H9 (cell line): ENCODE measurements at regions not wholly inside any gene's neighbourhood (a gene's known extent, or its start where the extent isn't known, plus 50 kb on each side); places are given as distances from the start of the nearest gene placed in this dataset.

Experiments used
- DNase-seq: peaks from one replicate; pipeline ENCODE4 v3.0.0-alpha.2; 2017
- H2AFZ ChIP-seq: one replicate; pipeline ENCODE4 v1.6.1; 2013; ENCODE audit warnings: mild to moderate bottlenecking, low read length, control low read depth, moderate library complexity
- H2AK5ac ChIP-seq: 2 replicates; pipeline ENCODE4 v1.6.1; 2013; ENCODE audit warnings: low read length, control low read depth, mixed read lengths; ENCODE audit not compliant: insufficient read length
- H2BK120ac ChIP-seq: one replicate; pipeline ENCODE4 v1.6.1; 2013; ENCODE audit warnings: low read depth, mild to moderate bottlenecking, low read length, control low read depth, inconsistent platforms; ENCODE audit not compliant: poor library complexity, severe bottlenecking
- H2BK12ac ChIP-seq: 2 replicates; pipeline ENCODE4 v1.6.1; 2013; ENCODE audit warnings: low read length, control low read depth, mixed read lengths, low read depth; ENCODE audit not compliant: insufficient read length
- H2BK15ac ChIP-seq: 2 replicates; pipeline ENCODE4 v1.6.1; 2013; ENCODE audit warnings: low read depth, low read length, control low read depth
- H2BK20ac ChIP-seq: one replicate; pipeline ENCODE4 v1.6.1; 2013; ENCODE audit warnings: low read depth, mild to moderate bottlenecking, low read length, control low read depth, inconsistent platforms; ENCODE audit not compliant: poor library complexity, severe bottlenecking
- H2BK5ac ChIP-seq: 2 replicates; pipeline ENCODE4 v1.6.1; 2013; ENCODE audit warnings: low read length, control low read depth, mixed read lengths; ENCODE audit not compliant: insufficient read length
- H3K14ac ChIP-seq: 2 replicates; pipeline ENCODE4 v1.6.1; 2013; ENCODE audit warnings: low read length, control low read depth; ENCODE audit not compliant: insufficient read depth
- H3K18ac ChIP-seq: 2 replicates; pipeline ENCODE4 v1.6.1; 2013; ENCODE audit warnings: low read depth, mild to moderate bottlenecking, mixed read lengths, low read length, control low read depth; ENCODE audit not compliant: insufficient read length
- H3K23ac ChIP-seq: 2 replicates; pipeline ENCODE4 v1.6.1; 2013; ENCODE audit warnings: low read length, control low read depth, mixed read lengths, low read depth; ENCODE audit not compliant: insufficient read length
- H3K23me2 ChIP-seq: 2 replicates; pipeline ENCODE4 v1.6.1; 2013; ENCODE audit warnings: low read depth, mild to moderate bottlenecking, mixed read lengths, low read length, control low read depth; ENCODE audit not compliant: insufficient read length, poor library complexity, severe bottlenecking
- H3K27ac ChIP-seq: 2 replicates; pipeline ENCODE4 v1.5.1; 2013; ENCODE audit warnings: low read length, control low read depth, mixed read lengths, low read depth; ENCODE audit not compliant: insufficient read length
- H3K27me3 ChIP-seq: 2 replicates; pipeline ENCODE4 v1.6.1; 2013; ENCODE audit warnings: low read length, control low read depth, inconsistent platforms; ENCODE audit not compliant: insufficient read depth
- H3K4ac ChIP-seq: 2 replicates; pipeline ENCODE4 v1.6.1; 2013; ENCODE audit warnings: low read depth, mild to moderate bottlenecking, control low read depth, inconsistent platforms, low read length, moderate library complexity
- H3K4me1 ChIP-seq: 2 replicates; pipeline ENCODE4 v1.6.1; 2013; ENCODE audit warnings: low read length, control low read depth, inconsistent platforms; ENCODE audit not compliant: insufficient read depth
- H3K4me2 ChIP-seq: 2 replicates; pipeline ENCODE4 v1.6.1; 2013; ENCODE audit warnings: low read length, control low read depth, mixed read lengths; ENCODE audit not compliant: insufficient read length, insufficient read depth
- H3K56ac ChIP-seq: 2 replicates; pipeline ENCODE4 v1.6.1; 2013; ENCODE audit warnings: low read depth, mild to moderate bottlenecking, mixed read lengths, low read length, control low read depth; ENCODE audit not compliant: insufficient read length
- H3K79me1 ChIP-seq: 2 replicates; pipeline ENCODE4 v1.6.1; 2013; ENCODE audit warnings: low read depth, mild to moderate bottlenecking, moderate library complexity, low read length, control low read depth, inconsistent platforms; ENCODE audit not compliant: insufficient read depth, poor library complexity, severe bottlenecking
- H3K79me2 ChIP-seq: 2 replicates; pipeline ENCODE4 v1.6.1; 2013; ENCODE audit warnings: low read length, control low read depth, inconsistent platforms; ENCODE audit not compliant: insufficient read depth
- H3K9ac ChIP-seq: 2 replicates; pipeline ENCODE4 v1.6.1; 2013; ENCODE audit warnings: low read length, control low read depth, mixed read lengths; ENCODE audit not compliant: insufficient read length; ENCODE audit errors: extremely low read depth
- H3K9me3 ChIP-seq: one replicate; pipeline ENCODE4 v1.6.1; 2013; ENCODE audit warnings: low read depth, low read length, inconsistent platforms; ENCODE audit not compliant: control insufficient read depth
- H3T11ph ChIP-seq: one replicate; pipeline ENCODE4 v1.6.1; 2013; ENCODE audit warnings: mild to moderate bottlenecking, low read length, control low read depth, inconsistent platforms
- H4K20me1 ChIP-seq: one replicate; pipeline ENCODE4 v1.6.1; 2013; ENCODE audit not compliant: control insufficient read depth, insufficient read length, insufficient read depth
- H4K5ac ChIP-seq: 2 replicates; pipeline ENCODE4 v1.6.1; 2013; ENCODE audit warnings: low read depth, mild to moderate bottlenecking, mixed read lengths, low read length, control low read depth; ENCODE audit not compliant: insufficient read length
- H4K8ac ChIP-seq: replicated peaks from 2 replicates; pipeline ENCODE4 v1.6.1; 2013; ENCODE audit warnings: low read length, control low read depth, mixed read lengths, low read depth; ENCODE audit not compliant: insufficient read length
- H4K91ac ChIP-seq: 2 replicates; pipeline ENCODE4 v1.6.1; 2013; ENCODE audit warnings: low read depth, mild to moderate bottlenecking, moderate library complexity, mixed read lengths, low read length, control low read depth; ENCODE audit not compliant: insufficient read length
- H3K27ac Mint-ChIP-seq, 3 experiments: 2 replicates in 2 of 3; 3 replicates in 1 of 3; pipeline ENCODE4 v1.8.0; 2020 to 2021; ENCODE audit warnings: mixed read lengths in 3 of 3, mild to moderate bottlenecking in 1 of 3, moderate library complexity in 1 of 3
- H3K27me3 Mint-ChIP-seq: 2 replicates; pipeline ENCODE4 v1.8.0; 2021; ENCODE audit warnings: low read depth, mild to moderate bottlenecking, moderate library complexity, mixed read lengths
- H3K36me3 Mint-ChIP-seq, 3 experiments: 2 replicates in 2 of 3; 3 replicates in 1 of 3; pipeline ENCODE4 v1.8.0; 2020 to 2021; ENCODE audit warnings: low read depth in 3 of 3, mixed read lengths in 3 of 3; ENCODE audit not compliant: insufficient read depth in 1 of 3
- H3K4me1 Mint-ChIP-seq, 2 experiments: 2 replicates each; pipeline ENCODE4 v1.8.0; 2020; ENCODE audit warnings: mixed read lengths in 2 of 2
- H3K4me3 Mint-ChIP-seq, 2 experiments: 2 replicates in 1 of 2; 3 replicates in 1 of 2; pipeline ENCODE4 v1.8.0; 2020 to 2021; ENCODE audit warnings: mild to moderate bottlenecking in 2 of 2, mixed read lengths in 2 of 2, moderate library complexity in 1 of 2
- H3K9me3 Mint-ChIP-seq, 2 experiments: 2 replicates in 1 of 2; 3 replicates in 1 of 2; pipeline ENCODE4 v1.8.0; 2020; ENCODE audit warnings: mild to moderate bottlenecking in 2 of 2, mixed read lengths in 2 of 2, moderate library complexity in 1 of 2
- WGBS: extraction: QIAGEN DNeasy Blood & Tissue Kit; methylation state at CpG from one replicate; pipeline ENCODE4 v1.1.7; 2013; ENCODE audit warnings: missing lambda C conversion rate, low lambda C conversion rate, mixed read lengths; ENCODE audit not compliant: insufficient read length; ENCODE audit errors: extremely low coverage; 5-methylcytosine and 5-hydroxymethylcytosine counted together
- TF ChIP-seq, protein P1 (sequence below): fragments of 200-600 bp; sonication (generic); conservative IDR thresholded peaks from 3 replicates; pipeline ENCODE4 v1.8.0; 2021; ENCODE audit warnings: antibody characterized with exemption, mild to moderate bottlenecking

DNA sequence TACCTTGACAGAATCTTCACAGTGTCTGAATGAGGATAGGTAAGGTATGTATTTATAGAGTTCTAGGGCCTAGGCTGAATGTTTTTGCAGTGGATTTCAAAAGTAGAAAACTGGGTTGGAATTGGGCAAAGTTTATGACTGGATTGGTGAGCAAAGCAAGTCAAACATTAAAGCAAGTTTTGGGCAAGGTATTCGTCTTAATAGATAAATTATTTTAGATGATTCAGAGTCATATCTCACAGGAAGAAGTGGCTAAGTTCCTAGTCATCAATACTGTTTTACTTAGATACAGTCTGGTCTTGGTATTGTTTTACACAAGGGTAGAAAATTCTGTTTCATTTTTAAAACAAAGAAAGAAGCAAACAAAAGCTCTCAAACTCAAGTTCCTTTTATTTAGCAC lies 284.1 kb upstream of the EPHA7 start:
- Histone ChIP-seq H2BK5ac (no peak overlapping the region), H3K23ac (no peak overlapping the region), H4K91ac (no peak overlapping the region), H4K8ac (no peak overlapping the region), H3K4me1 (no peaks in the 10 kb centered on the region), H3K9me3 (no peaks in the 10 kb centered on the region), H3K79me2 (no peaks in the 10 kb centered on the region), H4K5ac (no peak overlapping the region), H3K27ac (no peak overlapping the region), H3T11ph (no peak overlapping the region), H3K4me2 (no peak overlapping the region), H3K56ac (no peak overlapping the region), H3K18ac (no peak overlapping the region), H4K20me1 (no peaks in the 10 kb centered on the region), H2BK20ac (no peak overlapping the region), H2BK15ac (no peak overlapping the region), H2BK120ac (no peak overlapping the region), H3K14ac (no peak overlapping the region), H2AK5ac (no peak overlapping the region), H2AFZ (no peak overlapping the region), H3K9ac (no peak overlapping the region), H2BK12ac (no peak overlapping the region), H3K27me3 (no peaks in the 10 kb centered on the region), H3K4ac (no peak overlapping the region), H3K23me2 (no peaks in the 10 kb centered on the region), H3K79me1 (no peaks in the 10 kb centered on the region)
- no CpG with 5 or more reads among the region's 1 CpG for WGBS
- TF ChIP-seq, protein P1, sequence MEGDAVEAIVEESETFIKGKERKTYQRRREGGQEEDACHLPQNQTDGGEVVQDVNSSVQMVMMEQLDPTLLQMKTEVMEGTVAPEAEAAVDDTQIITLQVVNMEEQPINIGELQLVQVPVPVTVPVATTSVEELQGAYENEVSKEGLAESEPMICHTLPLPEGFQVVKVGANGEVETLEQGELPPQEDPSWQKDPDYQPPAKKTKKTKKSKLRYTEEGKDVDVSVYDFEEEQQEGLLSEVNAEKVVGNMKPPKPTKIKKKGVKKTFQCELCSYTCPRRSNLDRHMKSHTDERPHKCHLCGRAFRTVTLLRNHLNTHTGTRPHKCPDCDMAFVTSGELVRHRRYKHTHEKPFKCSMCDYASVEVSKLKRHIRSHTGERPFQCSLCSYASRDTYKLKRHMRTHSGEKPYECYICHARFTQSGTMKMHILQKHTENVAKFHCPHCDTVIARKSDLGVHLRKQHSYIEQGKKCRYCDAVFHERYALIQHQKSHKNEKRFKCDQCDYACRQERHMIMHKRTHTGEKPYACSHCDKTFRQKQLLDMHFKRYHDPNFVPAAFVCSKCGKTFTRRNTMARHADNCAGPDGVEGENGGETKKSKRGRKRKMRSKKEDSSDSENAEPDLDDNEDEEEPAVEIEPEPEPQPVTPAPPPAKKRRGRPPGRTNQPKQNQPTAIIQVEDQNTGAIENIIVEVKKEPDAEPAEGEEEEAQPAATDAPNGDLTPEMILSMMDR: no peak
- Mint-ChIP-seq H3K9me3 (peaks cover 26 to 27% of the 10 kb centered on the region in 2 experiments), H3K4me1 (no peaks in the 10 kb centered on the region), H3K27ac (no peak overlapping the region), H3K27me3 (no peaks in the 10 kb centered on the region), H3K4me3 (no peak overlapping the region), H3K36me3 (peaks cover 11 to 26% (median 15%) of the 10 kb centered on the region in 3 experiments)
- DNase-seq: no peak
